ENCODE measurements at regions not wholly inside any gene's neighbourhood (a gene's known extent, or its start where the extent isn't known, plus 50 kb on each side); places are given as distances from the start of the nearest gene placed in this dataset.

DNA sequence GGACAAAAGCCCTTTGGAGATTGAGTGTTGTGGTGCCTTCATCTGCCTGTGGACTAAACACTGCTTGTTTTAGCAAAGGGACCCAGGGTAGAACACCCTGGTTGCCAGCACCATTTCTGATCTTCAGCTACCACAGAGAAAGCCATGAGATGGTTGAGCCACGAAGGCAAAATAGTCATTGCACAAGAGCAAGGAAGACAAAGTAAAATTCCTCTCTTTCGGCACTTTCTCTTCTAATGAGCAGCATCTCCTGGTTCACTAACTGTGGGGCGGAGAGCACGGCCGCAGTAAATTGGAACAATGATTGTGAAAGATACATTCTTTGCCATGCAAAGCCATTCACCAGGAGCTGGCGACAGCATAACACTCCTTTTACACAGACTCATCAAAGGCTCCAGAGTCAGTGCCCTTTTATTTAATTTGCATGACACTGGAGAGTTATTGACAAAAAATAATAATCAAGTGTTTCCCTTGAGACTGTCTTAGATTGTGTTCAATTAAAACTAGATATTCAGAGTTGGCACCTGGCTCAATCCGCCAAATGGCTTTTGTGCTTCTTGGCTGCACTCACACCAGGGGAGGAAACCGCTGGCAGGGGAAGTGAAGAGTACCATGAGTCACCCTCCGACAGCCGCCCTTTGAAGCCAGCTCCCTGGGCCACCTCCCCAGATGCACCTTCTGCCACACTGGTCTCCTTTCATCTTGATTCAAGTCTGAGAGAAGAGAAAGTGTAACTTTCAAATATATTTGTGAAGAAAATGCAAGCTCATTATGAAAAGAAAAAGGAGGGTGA is 100.5 kb upstream of the MEIS1 start:
- no peak for TF ChIP-seq CTCF (IDR thresholded peaks at IDR 0.05)
- no peak for TF ChIP-seq POLR2A (IDR thresholded peaks at IDR 0.05)
